K562 (cell line): ENCODE measurements at regions not wholly inside any gene's neighbourhood (a gene's known extent, or its start where the extent isn't known, plus 50 kb on each side); places are given as distances from the start of the nearest gene placed in this dataset.
A peak's percentile ranks its signal among the peaks of the same experiment; 100 is the strongest.

Source experiments
- ATAC-seq: fragments of 200-7000 bp; cut with Tn5 transposase; 3 replicates; pipeline ENCODE4 v1.9.1; 2020; ENCODE audit warnings: moderate library complexity
- BruUV-seq: library from RNA; stranded (reverse); fragments of 400-500 nt; replicated peaks from 2 replicates; lab custom pipeline; 2021; lab: Mats Ljungman, UMichigan
- CTCF ChIA-PET: fragments of 300-600 bp; formaldehyde crosslinking; extraction: SDS; loops from one replicate; lab custom pipeline; 2021; ENCODE audit warnings: low intra/inter-chr PET ratio; lab: Yijun Ruan, JAX
- POLR2A ChIA-PET: fragments of 300-600, 350-650 bp; sonication (Branson Sonifier 250); formaldehyde crosslinking; extraction: SDS; loops from one replicate; lab custom pipeline; 2021; ENCODE audit warnings: antibody characterized with exemption, inconsistent platforms; lab: Yijun Ruan, JAX
- DNase-seq, 4 experiments: peaks; one replicate each; pipeline versions ENCODE4 v3.0.0 to v3.0.0-alpha.2; 2011 to 2018; ENCODE audit warnings: low spot score in 3 of 4, mixed read lengths in 3 of 4; ENCODE audit errors: extremely low read depth in 1 of 4
- FAIRE-seq: peaks from 2 replicates; lab custom pipeline; 2011; peaks lifted over from hg19 to GRCh38; lab: Jason Lieb, UNC
- H2AFZ ChIP-seq: 2 replicates; pipeline ENCODE4 v1.6.0; 2011; ENCODE audit warnings: low read depth, low read length, control low read depth, inconsistent platforms
- H3K27ac ChIP-seq: fragments of 200-600 bp; 3 replicates; pipeline ENCODE4 v1.8.0; 2011; ENCODE audit warnings: low read depth, mild to moderate bottlenecking, control low read depth, inconsistent platforms, low read length, moderate library complexity, mixed read lengths; ENCODE audit errors: extremely low read depth
- H3K27me3 ChIP-seq, 2 experiments: fragments of 300-600 bp in 1 of 2; 2 replicates in 1 of 2; 3 replicates in 1 of 2; pipeline versions ENCODE4 v1.6.0 to v1.8.0; 2011; ENCODE audit warnings: inconsistent platforms in 2 of 2, low read length in 2 of 2, mild to moderate bottlenecking in 1 of 2, mixed read lengths in 1 of 2, moderate library complexity in 1 of 2; ENCODE audit not compliant: control insufficient read depth in 2 of 2, insufficient read depth in 2 of 2
- H3K36me3 ChIP-seq: fragments of 300-600 bp; 3 replicates; pipeline ENCODE4 v1.8.0; 2011; ENCODE audit warnings: mild to moderate bottlenecking, low read length, inconsistent platforms; ENCODE audit not compliant: control insufficient read depth, insufficient read depth
- H3K4me1 ChIP-seq, 2 experiments: fragments of 200-600 bp in 1 of 2; replicated peaks in 1 of 2; 2 replicates in 1 of 2; 3 replicates in 1 of 2; pipeline versions ENCODE4 v1.5.1 to v1.8.0; 2011; ENCODE audit warnings: inconsistent platforms in 2 of 2, low read length in 2 of 2, mild to moderate bottlenecking in 1 of 2, mixed read lengths in 1 of 2, moderate library complexity in 1 of 2; ENCODE audit not compliant: control insufficient read depth in 2 of 2, insufficient read depth in 2 of 2
- H3K4me2 ChIP-seq: 2 replicates; pipeline ENCODE4 v1.6.1; 2011; ENCODE audit warnings: low read length, control low read depth, inconsistent platforms, mixed read lengths; ENCODE audit not compliant: insufficient read depth
- H3K4me3 ChIP-seq: fragments of 200-600 bp; sonication (generic), shearing (Covaris generic); 2 replicates; pipeline ENCODE4 v1.5.1; 2016; ENCODE audit warnings: control low read depth, inconsistent platforms
- H3K79me2 ChIP-seq: fragments of 200-600 bp; 3 replicates; pipeline ENCODE4 v1.8.0; 2011; ENCODE audit warnings: low read length, inconsistent platforms; ENCODE audit not compliant: control insufficient read depth, insufficient read depth
- H3K9ac ChIP-seq, 2 experiments: 2 replicates each; pipeline versions ENCODE4 v1.6.0 to v1.6.1; 2011; ENCODE audit warnings: low read depth in 2 of 2, low read length in 2 of 2, control low read depth in 1 of 2, inconsistent platforms in 1 of 2, mild to moderate bottlenecking in 1 of 2, mixed read lengths in 1 of 2; ENCODE audit not compliant: insufficient read depth in 1 of 2
- H3K9me1 ChIP-seq: one replicate; pipeline ENCODE4 v1.6.0; 2011; ENCODE audit warnings: inconsistent platforms, mild to moderate bottlenecking, low read length, moderate library complexity; ENCODE audit not compliant: control insufficient read depth, insufficient read depth
- H3K9me3 ChIP-seq: replicated peaks from 2 replicates; pipeline ENCODE4 v1.5.1; 2011; ENCODE audit warnings: low read depth, low read length, inconsistent platforms; ENCODE audit not compliant: control insufficient read depth, insufficient read depth
- H4K20me1 ChIP-seq: replicated peaks from 2 replicates; pipeline ENCODE4 v1.6.1; 2011; ENCODE audit warnings: low read length, inconsistent platforms, mixed read lengths; ENCODE audit not compliant: control insufficient read depth, insufficient read depth
- ATF3 ChIP-seq, 2 experiments: fragments of 450-650 bp in 1 of 2; sonication (generic) in 1 of 2; formaldehyde crosslinking in 1 of 2; IDR thresholded peaks in 1 of 2; conservative IDR thresholded peaks in 1 of 2; 2 replicates each; pipeline versions ENCODE4 v1.6.1 to v1.8.1; 2016 to 2023; ENCODE audit warnings: mild to moderate bottlenecking in 2 of 2, moderate library complexity in 2 of 2, inconsistent platforms in 1 of 2, missing genetic modification reagents in 1 of 2
- CHAMP1 ChIP-seq: fragments of 450-650 bp; IDR thresholded peaks from 2 replicates; pipeline ENCODE4 v1.6.1; 2016; ENCODE audit warnings: mild to moderate bottlenecking
- DIDO1 ChIP-seq: fragments of 450-650 bp; IDR thresholded peaks from 2 replicates; pipeline ENCODE4 v1.6.1; 2016; ENCODE audit warnings: low read depth, missing biosample characterization, missing genetic modification characterization
- ETV6 ChIP-seq, 3 experiments: fragments of 150-350 bp in 1 of 3; sonication (generic) in 1 of 3; formaldehyde crosslinking in 1 of 3; IDR thresholded peaks; 2 replicates each; pipeline versions ENCODE4 v1.6.1 to v1.8.0; 2014 to 2022; ENCODE audit warnings: borderline replicate concordance in 2 of 3, low read depth in 2 of 3, antibody characterized with exemption in 1 of 3, low read length in 1 of 3, mild to moderate bottlenecking in 1 of 3, missing genetic modification reagents in 1 of 3
- HDAC2 ChIP-seq: fragments of 450-650 bp; IDR thresholded peaks from 2 replicates; pipeline ENCODE4 v1.6.1; 2016; ENCODE audit warnings: mild to moderate bottlenecking
- HNRNPL ChIP-seq: fragments of 200-400 bp; formaldehyde crosslinking; IDR thresholded peaks from 2 replicates; pipeline ENCODE4 v1.6.1; 2017; ENCODE audit warnings: low read depth, mild to moderate bottlenecking, low read length
- MIER1 ChIP-seq: fragments of 450-650 bp; IDR thresholded peaks from 2 replicates; pipeline ENCODE4 v1.6.1; 2016; ENCODE audit warnings: antibody characterized with exemption, mild to moderate bottlenecking, low read depth
- SAFB2 ChIP-seq: fragments of 200-400 bp; formaldehyde crosslinking; IDR thresholded peaks from 2 replicates; pipeline ENCODE4 v1.6.1; 2018; ENCODE audit warnings: borderline replicate concordance, low read length, low read depth, moderate library complexity; ENCODE audit not compliant: severe bottlenecking
- ZBTB11 ChIP-seq, 3 experiments: fragments of 200-800 bp in 1 of 3; fragments of 250-450 bp in 1 of 3; fragments of 450-650 bp in 1 of 3; sonication (Bioruptor Pico) in 1 of 3; sonication (Bioruptor generic) in 1 of 3; formaldehyde crosslinking in 1 of 3; IDR thresholded peaks; 2 replicates each; pipeline versions ENCODE4 v1.6.1 to v1.8.0; 2016 to 2022; ENCODE audit warnings: mild to moderate bottlenecking in 2 of 3, missing genetic modification characterization in 2 of 3, missing compliant biosample characterization in 1 of 3, moderate library complexity in 1 of 3
- ZBTB34 ChIP-seq: fragments of 250-450 bp; sonication (Bioruptor Pico); IDR thresholded peaks from 2 replicates; pipeline ENCODE4 v1.8.0; 2021; ENCODE audit warnings: mild to moderate bottlenecking, moderate library complexity
- ZNF197 ChIP-seq: fragments of 200-800 bp; sonication (Bioruptor generic); IDR thresholded peaks from 2 replicates; pipeline ENCODE4 v1.6.1; 2016; ENCODE audit warnings: low read depth, missing genetic modification characterization, missing compliant biosample characterization
- WGBS: fragments of 100-300 bp; shearing (Covaris generic); methylation state at CpG from one replicate; pipeline ENCODE4 v1.1.6; 2016; ENCODE audit warnings: low coverage, mixed read lengths; ENCODE audit not compliant: insufficient coverage; ENCODE audit errors: missing lambda C conversion rate; 5-methylcytosine and 5-hydroxymethylcytosine counted together
- in situ Hi-C: fragments of 300-500 bp; cut with MboI; formaldehyde crosslinking; loops from 4 replicates; pipeline ENCODE4 v1.15.0; 2018; ENCODE audit warnings: inconsistent platforms, mixed read lengths
- intact Hi-C: fragments of 100-400 bp; cut with micrococcal nuclease; formaldehyde crosslinking; loops from 2 replicates; pipeline ENCODE4 v1.14.2; 2022

- no peak for TF ChIP-seq ETV6 (IDR thresholded peaks at IDR 0.05; ENCODE audit: borderline replicate concordance in 1 of 2, low read depth in 2 of 2, low read length in 1 of 2)
- TF ChIP-seq ETV6 (CRISPR knock-in tag; IDR thresholded peaks at IDR 0.05; ENCODE audit: borderline replicate concordance), result no peak
- TF ChIP-seq SAFB2, result no peak
- TF ChIP-seq MIER1, result no peak
- TF ChIP-seq ATF3 (IDR thresholded peaks at IDR 0.05), result peak; percentile 12; the same call in 1 of the 2 replicates
- no peak for TF ChIP-seq ATF3 (CRISPR knock-in tag; conservative IDR thresholded peaks at IDR 0.05)
These were observed 256.1 kb upstream of the PLSCR5 start (continued) for GRCh38 chr3:146861262-146861661.

- no peak for ATAC-seq
- TF ChIP-seq ZNF197 (CRISPR knock-in tag), result no peak
- TF ChIP-seq DIDO1 (tag), result no peak
- TF ChIP-seq ZBTB34 (CRISPR knock-in tag), result no peak
- TF ChIP-seq HNRNPL, result no peak
- TF ChIP-seq CHAMP1, result no peak
- no peak for TF ChIP-seq ZBTB11 (CRISPR knock-in tag; IDR thresholded peaks at IDR 0.05)
- TF ChIP-seq HDAC2, result no peak
These were observed 249.4 kb upstream of the PLSCR5 start for GRCh38 chr3:146854523-146854922.

More at GRCh38 chr3:146854523-146854922, 249.4 kb upstream of the PLSCR5 start:
- no peak for FAIRE-seq
- no peak overlapping the region for H3K4me3 ChIP-seq
- in situ Hi-C loops, result no loop called here
- H3K79me2 ChIP-seq, result no peaks in the 10 kb centered on the region
- no peaks in the 10 kb centered on the region for H3K27me3 ChIP-seq
- intact Hi-C loops, result no loop called here
- H3K4me2 ChIP-seq, result no peak overlapping the region
- H3K9me3 ChIP-seq, result no peaks in the 10 kb centered on the region
- no TSS peak for BruUV-seq
- H4K20me1 ChIP-seq, result no peaks in the 10 kb centered on the region
- no peaks in the 10 kb centered on the region for H3K36me3 ChIP-seq
- H2AFZ ChIP-seq, result no peak overlapping the region
- ChIA-PET POLR2A (no interaction called here), CTCF (no interaction called here)
- WGBS, result 0% methylated on average over 4 of the region's 4 CpGs
- H3K4me1 ChIP-seq, result no peaks in the 10 kb centered on the region
- H3K27ac ChIP-seq, result no peak overlapping the region
- no peaks in the 10 kb centered on the region for H3K9me1 ChIP-seq
- no peak for DNase-seq
- H3K9ac ChIP-seq, result no peak overlapping the region
